ENCODE measurements at regions not wholly inside any gene's neighbourhood (a gene's known extent, or its start where the extent isn't known, plus 50 kb on each side); places are given as distances from the start of the nearest gene placed in this dataset.

- TF ChIP-seq, protein P1, sequence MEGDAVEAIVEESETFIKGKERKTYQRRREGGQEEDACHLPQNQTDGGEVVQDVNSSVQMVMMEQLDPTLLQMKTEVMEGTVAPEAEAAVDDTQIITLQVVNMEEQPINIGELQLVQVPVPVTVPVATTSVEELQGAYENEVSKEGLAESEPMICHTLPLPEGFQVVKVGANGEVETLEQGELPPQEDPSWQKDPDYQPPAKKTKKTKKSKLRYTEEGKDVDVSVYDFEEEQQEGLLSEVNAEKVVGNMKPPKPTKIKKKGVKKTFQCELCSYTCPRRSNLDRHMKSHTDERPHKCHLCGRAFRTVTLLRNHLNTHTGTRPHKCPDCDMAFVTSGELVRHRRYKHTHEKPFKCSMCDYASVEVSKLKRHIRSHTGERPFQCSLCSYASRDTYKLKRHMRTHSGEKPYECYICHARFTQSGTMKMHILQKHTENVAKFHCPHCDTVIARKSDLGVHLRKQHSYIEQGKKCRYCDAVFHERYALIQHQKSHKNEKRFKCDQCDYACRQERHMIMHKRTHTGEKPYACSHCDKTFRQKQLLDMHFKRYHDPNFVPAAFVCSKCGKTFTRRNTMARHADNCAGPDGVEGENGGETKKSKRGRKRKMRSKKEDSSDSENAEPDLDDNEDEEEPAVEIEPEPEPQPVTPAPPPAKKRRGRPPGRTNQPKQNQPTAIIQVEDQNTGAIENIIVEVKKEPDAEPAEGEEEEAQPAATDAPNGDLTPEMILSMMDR (IDR thresholded peaks at IDR 0.05 in 8 of 11, conservative IDR thresholded peaks at IDR 0.05 in 3 of 11), result no peak
- no peak for TF ChIP-seq POLR2AphosphoS5 (IDR thresholded peaks at IDR 0.05)
These were observed 675.2 kb upstream of the INTU start for GRCh38 chr4:126957556-126957955.

Measured in spleen (tissue), 7 donors.